GM12878 (cell line): ENCODE measurements at regions not wholly inside any gene's neighbourhood (a gene's known extent, or its start where the extent isn't known, plus 50 kb on each side); places are given as distances from the start of the nearest gene placed in this dataset.

Source experiments
- ATAC-seq: fragments of 200-7000 bp; cut with Tn5 transposase; 3 replicates; pipeline ENCODE4 v1.9.1; 2020; ENCODE audit warnings: mild to moderate bottlenecking, moderate library complexity
- BruUV-seq: library from RNA; stranded (reverse); fragments of 400-500 nt; replicated peaks from 2 replicates; lab custom pipeline; 2021; lab: Mats Ljungman, UMichigan
- CTCF ChIA-PET: fragments of 300-600 bp; sonication (Branson Sonifier 250); formaldehyde crosslinking; extraction: SDS; loops from one replicate; lab custom pipeline; 2021; ENCODE audit warnings: inconsistent platforms; lab: Yijun Ruan, JAX
- POLR2A ChIA-PET: fragments of 350-600 bp; formaldehyde crosslinking; extraction: SDS; loops from one replicate; lab custom pipeline; 2021; ENCODE audit warnings: inconsistent platforms; lab: Charles Lee
- RAD21 ChIA-PET: fragments of 300-600 bp; sonication (Branson Sonifier 250); formaldehyde crosslinking; loops from one replicate; lab custom pipeline; 2023; ENCODE audit warnings: antibody characterized with exemption; ENCODE audit not compliant: unreplicated experiment; lab: Charles Lee
- SMC1A ChIA-PET: fragments of 300-600 bp; sonication (Branson Sonifier 250); formaldehyde crosslinking; loops from one replicate; lab custom pipeline; 2023; ENCODE audit not compliant: unreplicated experiment, uncharacterized antibody; lab: Charles Lee
- DNase-seq: peaks from one replicate; pipeline ENCODE4 v3.0.0-alpha.2; 2011; ENCODE audit warnings: low read depth, low spot score
- FAIRE-seq: peaks from 3 replicates; lab custom pipeline; 2011; peaks lifted over from hg19 to GRCh38; lab: Jason Lieb, UNC
- H2AFZ ChIP-seq: 2 replicates; pipeline ENCODE4 v1.6.0; 2011; ENCODE audit warnings: low read depth, low read length, control low read depth; ENCODE audit not compliant: control insufficient read depth
- H3K27ac ChIP-seq: 2 replicates; pipeline ENCODE4 v1.5.1; 2011; ENCODE audit warnings: control low read depth; ENCODE audit not compliant: control insufficient read depth, insufficient read depth
- H3K27me3 ChIP-seq, 2 experiments: replicated peaks in 1 of 2; 2 replicates each; pipeline versions ENCODE4 v1.6.0 to v1.6.1; 2011; ENCODE audit warnings: low read length in 1 of 2; ENCODE audit not compliant: control insufficient read depth in 2 of 2, insufficient read depth in 2 of 2
- H3K36me3 ChIP-seq, 2 experiments: 2 replicates each; pipeline ENCODE4 v1.5.1; 2011; ENCODE audit warnings: low read length in 1 of 2; ENCODE audit not compliant: control insufficient read depth in 2 of 2, insufficient read depth in 2 of 2
- H3K4me1 ChIP-seq: 2 replicates; pipeline ENCODE4 v1.6.1; 2011; ENCODE audit warnings: mild to moderate bottlenecking, low read length, moderate library complexity, mixed read lengths; ENCODE audit not compliant: control insufficient read depth, insufficient read depth
- H3K4me2 ChIP-seq: 2 replicates; pipeline ENCODE4 v1.6.0; 2011; ENCODE audit warnings: control low read depth; ENCODE audit not compliant: control insufficient read depth, insufficient read depth
- H3K4me3 ChIP-seq: fragments of 200-600 bp; sonication (generic); 2 replicates; pipeline ENCODE4 v1.5.1; 2016
- H3K79me2 ChIP-seq: 2 replicates; pipeline ENCODE4 v1.6.0; 2011; ENCODE audit warnings: low read length; ENCODE audit not compliant: control insufficient read depth, insufficient read depth
- H3K9ac ChIP-seq: 2 replicates; pipeline ENCODE4 v1.8.0; 2011; ENCODE audit warnings: low read length, control low read depth, mixed read lengths; ENCODE audit not compliant: control insufficient read depth, insufficient read depth
- H3K9me3 ChIP-seq: replicated peaks from 3 replicates; pipeline ENCODE4 v1.5.1; 2011; ENCODE audit warnings: mild to moderate bottlenecking, low read length; ENCODE audit not compliant: control insufficient read depth, insufficient read depth
- H4K20me1 ChIP-seq: 2 replicates; pipeline ENCODE4 v1.6.0; 2011; ENCODE audit not compliant: control insufficient read depth, insufficient read depth
- ATF7 ChIP-seq: fragments of 450-650 bp; IDR thresholded peaks from 2 replicates; pipeline ENCODE4 v1.6.1; 2016; ENCODE audit warnings: low read depth, mild to moderate bottlenecking
- ESRRA ChIP-seq: IDR thresholded peaks from 2 replicates; pipeline ENCODE4 v1.6.1; 2012; ENCODE audit warnings: mild to moderate bottlenecking, low read length, improper control_type of control experiment
- ETV6 ChIP-seq, 2 experiments: fragments of 450-650 bp in 1 of 2; IDR thresholded peaks in 1 of 2; conservative IDR thresholded peaks in 1 of 2; 2 replicates each; pipeline ENCODE4 v1.6.1; 2014; ENCODE audit warnings: antibody characterized with exemption in 1 of 2, borderline replicate concordance in 1 of 2, low read depth in 1 of 2, mild to moderate bottlenecking in 1 of 2, moderate library complexity in 1 of 2
- MEF2B ChIP-seq: fragments of 450-650 bp; IDR thresholded peaks from 2 replicates; pipeline ENCODE4 v1.6.1; 2018; ENCODE audit warnings: mild to moderate bottlenecking, moderate library complexity; ENCODE audit not compliant: partially characterized antibody, poor library complexity, severe bottlenecking
- PAX5 ChIP-seq: IDR thresholded peaks from 2 replicates; pipeline ENCODE4 v1.6.1; 2011; ENCODE audit warnings: low read depth, low read length, borderline replicate concordance
- SMAD5 ChIP-seq: IDR thresholded peaks from 2 replicates; pipeline ENCODE4 v1.6.1; 2016; ENCODE audit warnings: antibody characterized with exemption, low read depth
- TARDBP ChIP-seq: IDR thresholded peaks from 2 replicates; pipeline ENCODE4 v1.6.1; 2016; ENCODE audit warnings: borderline replicate concordance
- ZNF622 ChIP-seq: fragments of 450-650 bp; IDR thresholded peaks from 2 replicates; pipeline ENCODE4 v1.6.1; 2017; ENCODE audit warnings: mild to moderate bottlenecking, inconsistent platforms
- WGBS: methylation state at CpG from one replicate; pipeline ENCODE4 v1.1.6; 2016; ENCODE audit warnings: low lambda C conversion rate; ENCODE audit not compliant: insufficient replicate concordance, insufficient coverage; ENCODE audit errors: missing lambda C conversion rate; 5-methylcytosine and 5-hydroxymethylcytosine counted together
- in situ Hi-C: fragments of 300-500 bp; cut with MboI; formaldehyde crosslinking; loops from 9 replicates; pipeline ENCODE4 v1.14.3; 2018; ENCODE audit warnings: mixed read lengths
- intact Hi-C: fragments of 100-400 bp; cut with micrococcal nuclease; formaldehyde crosslinking; loops from one replicate; pipeline ENCODE4 v1.14.2; 2022; ENCODE audit not compliant: unreplicated experiment
- TF ChIP-seq, protein P1 (sequence below): fragments of 450-650 bp; IDR thresholded peaks from 2 replicates; pipeline ENCODE4 v1.6.1; 2018; ENCODE audit warnings: borderline replicate concordance, mild to moderate bottlenecking; ENCODE audit not compliant: partially characterized antibody
- TF ChIP-seq, protein P2 (sequence below): IDR thresholded peaks from 2 replicates; pipeline ENCODE4 v1.6.1; 2011; ENCODE audit warnings: low read depth, low read length, improper control_type of control experiment, borderline replicate concordance

DNA sequence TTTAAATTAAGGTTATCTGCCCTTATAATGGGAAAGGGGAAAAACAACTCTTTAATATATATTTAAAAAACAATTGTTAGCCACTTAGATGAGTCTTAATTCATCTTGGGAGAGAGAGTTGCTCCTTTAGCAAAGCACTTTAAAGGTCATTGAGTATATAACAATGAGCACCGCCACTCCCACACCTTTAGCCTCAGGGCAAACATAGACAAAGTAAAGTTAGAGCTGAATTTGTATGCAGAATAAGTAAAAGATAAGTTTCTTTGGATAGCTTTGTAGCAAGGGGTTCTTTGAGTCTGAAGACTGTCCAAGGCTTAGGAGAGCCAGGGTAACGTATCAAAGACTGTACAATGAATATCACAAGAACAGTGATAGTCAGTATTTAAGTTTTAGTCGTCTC is 728.8 kb upstream of the LMO3 start:
- 6% methylated on average over 3 of the region's 3 CpGs for WGBS
- SMC1A ChIA-PET, result interaction anchor here (0.6 kb wide), 1 partner anchor 16 kb away, joined by 3 read pairs; no protein-coding TSS in a partner anchor
- TF ChIP-seq ZNF622 (no peak), ESRRA (no peak)

DNA sequence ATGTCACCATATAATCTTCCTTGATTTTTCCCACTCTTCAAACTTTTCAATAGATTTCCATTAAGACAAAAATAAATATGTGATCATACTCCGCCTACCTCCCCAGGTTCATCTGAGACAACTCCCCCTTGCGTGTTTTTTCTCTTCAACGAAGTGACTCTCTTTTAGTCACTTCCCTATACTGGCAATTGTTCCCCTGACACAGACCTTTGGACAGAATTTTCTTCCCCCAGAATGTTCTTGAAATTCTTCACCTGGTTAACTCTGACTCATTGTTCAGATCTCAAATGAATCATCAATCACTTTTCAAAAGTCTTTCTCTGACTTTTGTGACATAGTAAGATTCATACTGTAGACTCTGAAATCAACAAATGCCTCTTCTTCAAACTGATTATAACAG is 727.3 kb upstream of the LMO3 start:
- ATAC-seq (no peak), DNase-seq (no peak), FAIRE-seq (no peak)
- no peak overlapping the region for H2AFZ ChIP-seq
- RAD21 ChIA-PET, result no interaction called here
- TF ChIP-seq ATF7 (no peak), SMAD5 (no peak), PAX5 (no peak), MEF2B (no peak), ETV6 (conservative IDR thresholded peaks at IDR 0.05 in 1 of 2, IDR thresholded peaks at IDR 0.05 in 1 of 2; ENCODE audit: borderline replicate concordance in 1 of 2, low read depth in 1 of 2) (no peak), TARDBP (no peak)
- TF ChIP-seq, protein P1, sequence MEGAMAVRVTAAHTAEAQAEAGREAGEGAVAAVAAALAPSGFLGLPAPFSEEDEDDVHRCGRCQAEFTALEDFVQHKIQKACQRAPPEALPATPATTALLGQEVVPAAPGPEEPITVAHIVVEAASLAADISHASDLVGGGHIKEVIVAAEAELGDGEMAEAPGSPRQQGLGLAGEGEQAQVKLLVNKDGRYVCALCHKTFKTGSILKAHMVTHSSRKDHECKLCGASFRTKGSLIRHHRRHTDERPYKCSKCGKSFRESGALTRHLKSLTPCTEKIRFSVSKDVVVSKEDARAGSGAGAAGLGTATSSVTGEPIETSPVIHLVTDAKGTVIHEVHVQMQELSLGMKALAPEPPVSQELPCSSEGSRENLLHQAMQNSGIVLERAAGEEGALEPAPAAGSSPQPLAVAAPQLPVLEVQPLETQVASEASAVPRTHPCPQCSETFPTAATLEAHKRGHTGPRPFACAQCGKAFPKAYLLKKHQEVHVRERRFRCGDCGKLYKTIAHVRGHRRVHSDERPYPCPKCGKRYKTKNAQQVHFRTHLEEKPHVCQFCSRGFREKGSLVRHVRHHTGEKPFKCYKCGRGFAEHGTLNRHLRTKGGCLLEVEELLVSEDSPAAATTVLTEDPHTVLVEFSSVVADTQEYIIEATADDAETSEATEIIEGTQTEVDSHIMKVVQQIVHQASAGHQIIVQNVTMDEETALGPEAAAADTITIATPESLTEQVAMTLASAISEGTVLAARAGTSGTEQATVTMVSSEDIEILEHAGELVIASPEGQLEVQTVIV, result no peak
- TF ChIP-seq, protein P2, sequence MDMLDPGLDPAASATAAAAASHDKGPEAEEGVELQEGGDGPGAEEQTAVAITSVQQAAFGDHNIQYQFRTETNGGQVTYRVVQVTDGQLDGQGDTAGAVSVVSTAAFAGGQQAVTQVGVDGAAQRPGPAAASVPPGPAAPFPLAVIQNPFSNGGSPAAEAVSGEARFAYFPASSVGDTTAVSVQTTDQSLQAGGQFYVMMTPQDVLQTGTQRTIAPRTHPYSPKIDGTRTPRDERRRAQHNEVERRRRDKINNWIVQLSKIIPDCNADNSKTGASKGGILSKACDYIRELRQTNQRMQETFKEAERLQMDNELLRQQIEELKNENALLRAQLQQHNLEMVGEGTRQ, result no peak
- H3K36me3 ChIP-seq, result no peaks in the 10 kb centered on the region
- H3K27me3 ChIP-seq, result no peaks in the 10 kb centered on the region
- H3K4me1 ChIP-seq, result no peaks in the 10 kb centered on the region
- H3K9ac ChIP-seq, result no peak overlapping the region
- no peaks in the 10 kb centered on the region for H3K79me2 ChIP-seq
- H3K9me3 ChIP-seq, result no peaks in the 10 kb centered on the region
- H3K4me2 ChIP-seq, result no peak overlapping the region
- in situ Hi-C loops, result no loop called here
- 13% methylated on average over 3 of the region's 3 CpGs for WGBS
- H4K20me1 ChIP-seq, result no peaks in the 10 kb centered on the region
- intact Hi-C loops, result no loop called here
- no peak overlapping the region for H3K4me3 ChIP-seq
- no TSS peak for BruUV-seq
- no peak overlapping the region for H3K27ac ChIP-seq
- CTCF ChIA-PET, result no interaction called here
- POLR2A ChIA-PET, result no interaction called here
- SMC1A ChIA-PET, result no interaction called here

More for the DNA sequence above, 728.8 kb upstream of the LMO3 start:
- CTCF ChIA-PET, result no interaction called here
- Histone ChIP-seq H3K9ac (no peak overlapping the region), H3K27me3 (no peaks in the 10 kb centered on the region), H3K79me2 (no peaks in the 10 kb centered on the region), H3K36me3 (no peaks in the 10 kb centered on the region), H3K9me3 (no peaks in the 10 kb centered on the region), H4K20me1 (no peaks in the 10 kb centered on the region), H3K4me1 (no peaks in the 10 kb centered on the region), H3K4me3 (no peak overlapping the region), H3K4me2 (no peak overlapping the region), H2AFZ (no peak overlapping the region), H3K27ac (no peak overlapping the region)
- FAIRE-seq (no peak), DNase-seq (no peak), ATAC-seq (no peak)
- BruUV-seq, result no TSS peak
- intact Hi-C loops, result no loop called here
- POLR2A ChIA-PET, result no interaction called here
- in situ Hi-C loops, result no loop called here
- RAD21 ChIA-PET, result no interaction called here
